NOMO-1 treated with DMSO at 0.1 percent for 48 hours (cell line): ENCODE measurements at regions not wholly inside any gene's neighbourhood (a gene's known extent, or its start where the extent isn't known, plus 50 kb on each side); places are given as distances from the start of the nearest gene placed in this dataset.
"Not testable (repeated sequence)": the region's sequence is repeated elsewhere in the genome, so short reads cannot be mapped to it uniquely, and the experiment has no call there.

ENCODE experiments used
- DNase-seq: peaks from one replicate; lab custom pipeline; 2025; ENCODE audit not compliant: unreplicated experiment; lab: John Stamatoyannopoulos, UW

DNA sequence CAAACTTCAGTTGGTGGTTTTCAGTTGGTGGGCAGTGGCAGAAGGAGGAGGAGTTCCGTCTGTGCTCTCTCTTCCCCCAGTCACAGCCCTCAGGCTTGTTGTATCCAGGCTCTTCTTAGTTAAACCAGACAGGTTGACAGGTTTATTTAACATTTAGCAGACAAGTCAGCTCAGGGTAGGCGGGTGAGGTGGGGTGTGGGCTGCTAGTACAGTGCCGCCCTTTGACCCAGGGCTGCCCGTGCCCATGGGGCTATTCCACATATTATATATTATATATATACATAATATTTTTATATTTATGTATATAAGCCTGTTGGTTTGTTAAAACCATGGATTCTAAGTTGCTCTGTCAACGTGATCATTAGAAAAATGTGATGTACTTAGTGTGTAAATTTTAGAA is 1740.6 kb upstream of the DEFB115 start:
- not testable (repeated sequence) for DNase-seq

DNA sequence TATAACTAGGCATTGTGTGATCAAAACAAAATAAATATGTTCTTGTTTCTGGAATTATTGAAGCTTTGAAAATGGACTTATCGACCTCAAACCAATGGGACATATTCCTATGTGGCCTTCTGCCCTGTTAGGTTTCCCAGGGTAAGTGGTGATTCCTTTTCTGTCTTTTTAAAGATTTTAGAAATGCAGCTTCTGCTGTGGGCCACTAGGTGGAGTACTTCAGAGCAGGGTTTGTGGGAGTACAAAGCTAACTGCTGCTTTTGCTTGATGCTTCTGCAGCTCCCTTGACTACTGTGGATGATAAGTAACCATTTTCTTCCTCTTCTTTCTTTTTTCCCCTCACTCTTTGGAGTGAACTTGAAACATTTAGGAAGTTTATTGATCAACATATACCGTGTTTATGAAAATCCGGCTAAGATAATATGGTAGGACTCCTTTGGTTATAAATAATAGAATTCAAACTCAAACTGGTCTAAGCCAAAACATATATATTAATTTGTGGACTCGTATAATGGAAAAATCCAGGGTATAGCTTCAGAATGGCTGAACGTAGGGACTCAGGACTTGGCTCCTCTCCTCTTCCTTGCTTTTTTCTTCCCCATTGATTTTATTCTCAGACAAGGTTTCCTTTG is 1737.7 kb upstream of the DEFB115 start:
- DNase-seq: peak; percentile 39

DNA sequence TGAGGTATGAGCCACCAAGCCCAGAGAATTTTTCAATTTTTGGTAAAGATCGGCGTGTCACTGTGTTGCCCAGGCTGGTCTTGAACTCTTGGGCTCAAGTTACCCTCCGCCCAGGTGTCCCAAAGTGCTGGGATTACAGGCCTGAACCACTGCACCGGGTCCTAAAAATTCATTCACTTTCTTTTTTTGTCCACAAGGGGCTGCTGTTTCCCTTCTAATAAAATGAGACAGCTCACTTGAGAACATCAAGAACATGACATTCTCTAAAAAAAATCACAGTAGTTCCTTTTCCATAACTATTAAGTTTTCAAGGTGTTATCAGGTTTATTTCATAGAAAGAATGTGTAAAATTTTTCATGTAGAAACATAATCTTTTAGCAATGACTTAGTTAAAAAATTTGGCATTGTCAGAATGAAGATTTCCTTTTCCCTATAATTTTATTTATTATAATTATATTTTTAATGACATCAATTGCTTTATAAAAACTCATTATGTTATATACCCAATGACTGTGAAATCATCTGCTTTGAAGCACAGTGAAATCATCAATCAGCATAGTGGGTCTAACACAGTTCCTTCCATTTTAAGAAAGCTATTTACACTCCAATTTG is 1723.8 kb upstream of the DEFB115 start:
- DNase-seq: peak; percentile 0

DNA sequence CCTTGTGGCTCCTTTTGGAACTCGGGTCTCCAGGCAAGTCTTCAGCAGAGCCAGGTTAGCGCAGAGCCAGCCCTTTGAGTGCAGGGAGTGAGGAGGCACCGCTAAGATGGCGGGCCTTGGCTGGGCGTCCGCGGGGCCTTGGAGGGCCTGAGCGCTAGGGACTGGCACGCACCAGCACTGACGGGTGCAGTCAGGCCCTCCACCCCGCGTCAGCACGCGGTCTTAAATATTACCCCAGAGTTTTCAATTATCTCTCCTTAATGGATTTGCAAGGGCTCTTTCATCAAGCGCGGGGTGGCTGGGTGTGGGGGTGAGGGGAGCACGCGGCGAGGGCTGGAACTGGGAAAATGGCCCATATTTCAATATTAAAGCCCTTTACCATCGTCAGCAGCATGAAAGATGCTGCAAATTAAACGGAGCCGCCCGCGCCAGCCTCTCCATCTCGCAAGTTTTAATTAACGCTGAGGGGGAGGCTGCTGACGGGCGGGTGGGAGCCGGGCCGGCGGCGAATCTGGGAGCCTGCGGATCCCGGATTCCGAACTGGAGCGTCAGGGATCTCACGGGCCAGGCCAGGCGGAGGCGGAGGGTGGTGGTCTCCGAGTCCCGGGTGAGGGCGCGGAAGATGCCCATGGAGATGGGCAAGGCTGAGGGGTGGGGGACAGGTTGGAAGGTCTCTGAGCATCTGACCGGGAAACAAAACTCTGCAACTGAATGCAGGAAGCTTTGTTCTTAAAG is 1690.4 kb upstream of the DEFB115 start:
- not testable (repeated sequence) for DNase-seq

DNA sequence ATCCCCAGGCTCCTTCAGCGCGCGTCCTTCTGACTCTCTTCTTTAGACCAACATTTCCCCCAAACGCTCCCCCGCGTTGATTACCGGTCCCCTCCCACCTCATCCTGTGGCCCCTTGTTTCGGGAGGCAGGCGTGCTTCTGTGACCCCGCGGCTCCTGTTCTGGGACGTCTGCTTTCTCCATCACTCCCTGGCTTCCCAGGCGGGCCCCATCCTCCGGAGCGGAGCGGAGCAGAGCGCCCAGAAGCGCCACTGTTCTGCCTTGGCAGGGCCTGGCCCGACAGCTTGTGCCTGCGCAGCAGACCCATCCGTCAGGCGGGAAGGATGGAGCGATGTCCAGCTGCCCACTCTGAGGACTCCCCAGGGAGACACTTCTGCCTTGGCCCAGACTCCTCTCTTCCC is 1689.8 kb upstream of the DEFB115 start:
- not testable (repeated sequence) for DNase-seq

DNA sequence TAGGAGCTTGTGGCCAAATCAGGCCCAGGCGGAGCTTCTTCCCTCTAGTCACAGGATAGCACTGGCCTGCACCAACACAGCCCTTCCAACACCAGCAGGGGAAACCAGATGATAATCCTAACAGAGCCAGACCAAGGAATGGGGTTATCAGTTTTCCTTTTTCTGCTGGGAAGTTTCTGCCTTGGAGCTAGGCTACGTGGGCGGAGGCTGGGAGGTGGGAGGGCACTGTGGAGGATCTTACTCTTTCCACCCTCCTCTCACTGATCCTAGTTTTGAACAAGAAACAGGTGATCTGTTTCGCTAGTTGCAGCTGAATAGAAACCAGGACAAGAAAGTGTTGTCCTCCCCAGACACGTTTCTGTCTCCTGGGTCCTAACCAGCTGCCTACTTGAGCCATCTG is 1687.3 kb upstream of the DEFB115 start:
- DNase-seq: not testable (repeated sequence)

DNA sequence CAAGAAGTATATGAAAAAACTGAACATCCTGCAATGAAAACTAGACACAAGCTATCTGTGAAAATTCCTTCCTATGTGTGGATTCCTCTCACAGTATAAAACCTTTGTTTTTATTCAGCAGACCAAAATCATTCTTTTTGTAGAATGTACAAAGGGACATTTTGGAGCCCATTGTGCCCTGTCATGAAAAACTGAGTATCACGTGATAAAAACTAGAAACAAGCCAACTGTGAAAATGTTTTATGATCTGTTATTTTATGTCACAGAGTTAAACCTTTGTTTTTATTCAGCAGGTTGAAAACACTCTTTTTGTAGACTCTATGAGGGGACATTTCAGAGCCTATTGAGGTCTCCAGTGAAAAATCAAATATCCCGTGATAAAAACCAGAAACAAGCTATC is 1667.9 kb upstream of the DEFB115 start:
- not testable (repeated sequence) for DNase-seq

DNA sequence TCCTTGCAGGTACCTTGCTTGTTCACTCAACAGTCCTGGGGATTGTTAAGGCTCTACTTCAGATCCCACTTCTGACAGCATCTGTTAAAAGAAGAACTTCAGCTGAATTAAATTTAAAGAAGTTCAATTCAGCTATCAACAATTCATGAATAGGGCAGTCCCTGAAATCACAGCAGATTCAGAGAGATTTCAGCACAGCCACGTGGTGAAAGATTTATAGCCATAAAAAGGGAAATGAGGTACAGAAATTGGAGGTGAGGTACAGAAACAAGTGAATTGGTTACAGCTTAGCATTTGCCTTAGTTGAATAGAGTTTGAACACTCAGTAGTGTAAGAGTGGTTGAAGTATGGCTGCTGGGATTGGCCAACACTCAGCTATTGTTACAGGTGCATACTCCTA is 1653.3 kb upstream of the DEFB115 start:
- not testable (repeated sequence) for DNase-seq

DNA sequence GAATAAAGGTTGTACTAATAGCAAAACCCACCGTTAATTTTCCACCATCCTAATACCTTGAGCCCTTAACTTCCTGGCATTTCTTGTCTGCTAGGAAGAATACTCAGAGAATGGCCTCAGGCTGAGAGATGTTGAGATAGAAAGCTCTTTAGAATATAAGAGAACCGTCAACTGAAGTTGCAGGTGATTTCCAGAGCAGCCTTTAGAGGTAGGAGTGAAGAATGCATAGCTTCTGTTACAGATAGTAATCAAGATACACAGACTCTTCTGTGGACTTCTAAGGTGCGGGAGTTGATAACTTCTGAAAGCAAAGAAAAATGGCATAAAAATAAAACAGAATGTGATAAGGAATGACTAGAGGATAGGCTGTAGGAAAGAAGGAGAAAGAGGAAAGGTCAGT is 1651.3 kb upstream of the DEFB115 start:
- DNase-seq: not testable (repeated sequence)

DNA sequence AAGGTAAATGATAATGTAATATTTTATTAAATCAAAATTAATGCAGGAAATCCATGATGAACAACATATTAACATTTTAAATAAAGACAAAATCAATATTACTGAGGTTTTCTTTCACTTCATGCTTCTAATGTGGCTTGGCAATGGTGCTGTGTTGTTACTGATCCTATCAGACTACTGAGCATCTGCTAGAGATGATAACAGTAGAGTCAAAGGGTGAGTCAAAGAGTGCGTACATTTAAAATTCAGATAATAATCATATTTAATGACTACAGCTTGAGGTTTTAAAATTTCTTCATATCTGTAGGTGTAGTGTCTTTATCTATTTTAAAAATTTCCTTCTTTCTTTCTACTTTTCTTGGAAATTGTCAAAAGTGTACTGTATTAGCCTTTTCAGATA is 1628.1 kb upstream of the DEFB115 start:
- not testable (repeated sequence) for DNase-seq
